ENCODE measurements at regions not wholly inside any gene's neighbourhood (a gene's known extent, or its start where the extent isn't known, plus 50 kb on each side); places are given as distances from the start of the nearest gene placed in this dataset.

- Mint-ChIP-seq H3K27ac (ENCODE audit: unreplicated experiment) (no peak overlapping the region), H3K36me3 (ENCODE audit: low read depth, unreplicated experiment) (no peaks in the 10 kb centered on the region), H3K27me3 (ENCODE audit: low read depth, unreplicated experiment) (no peaks in the 10 kb centered on the region), H3K4me3 (ENCODE audit: unreplicated experiment) (no peak overlapping the region), H3K4me1 (ENCODE audit: low read depth, unreplicated experiment) (no peaks in the 10 kb centered on the region), H3K9me3 (ENCODE audit: unreplicated experiment) (no peaks in the 10 kb centered on the region)
- Histone ChIP-seq H3K27ac (ENCODE audit: low read depth, low read length) (no peak overlapping the region), H3K79me2 (ENCODE audit: insufficient read depth, low read length) (no peaks in the 10 kb centered on the region), H3K36me3 (ENCODE audit: insufficient read depth, low read length) (no peaks in the 10 kb centered on the region), H3K4me3 (ENCODE audit: insufficient read depth, low read depth, low read length) (no peak overlapping the region), H4K20me1 (ENCODE audit: insufficient read depth, low read length) (no peaks in the 10 kb centered on the region), H3K27me3 (ENCODE audit: insufficient read depth, low read length) (no peaks in the 10 kb centered on the region), H3K9ac (ENCODE audit: low read length) (no peak overlapping the region), H3K9me3 (ENCODE audit: insufficient read depth, low read depth, low read length) (no peaks in the 10 kb centered on the region), H2AFZ (ENCODE audit: low read depth, low read length) (no peak overlapping the region), H3K4me2 (ENCODE audit: low read length) (no peak overlapping the region), H3K4me1 (ENCODE audit: insufficient read depth, low read length) (no peaks in the 10 kb centered on the region)
- FAIRE-seq (no peak), DNase-seq (ENCODE audit: low read depth) (no peak)
- TF ChIP-seq EZH2 (IDR thresholded peaks at IDR 0.05; ENCODE audit: insufficient read depth, low read length): no peak
- TF ChIP-seq, protein P1, sequence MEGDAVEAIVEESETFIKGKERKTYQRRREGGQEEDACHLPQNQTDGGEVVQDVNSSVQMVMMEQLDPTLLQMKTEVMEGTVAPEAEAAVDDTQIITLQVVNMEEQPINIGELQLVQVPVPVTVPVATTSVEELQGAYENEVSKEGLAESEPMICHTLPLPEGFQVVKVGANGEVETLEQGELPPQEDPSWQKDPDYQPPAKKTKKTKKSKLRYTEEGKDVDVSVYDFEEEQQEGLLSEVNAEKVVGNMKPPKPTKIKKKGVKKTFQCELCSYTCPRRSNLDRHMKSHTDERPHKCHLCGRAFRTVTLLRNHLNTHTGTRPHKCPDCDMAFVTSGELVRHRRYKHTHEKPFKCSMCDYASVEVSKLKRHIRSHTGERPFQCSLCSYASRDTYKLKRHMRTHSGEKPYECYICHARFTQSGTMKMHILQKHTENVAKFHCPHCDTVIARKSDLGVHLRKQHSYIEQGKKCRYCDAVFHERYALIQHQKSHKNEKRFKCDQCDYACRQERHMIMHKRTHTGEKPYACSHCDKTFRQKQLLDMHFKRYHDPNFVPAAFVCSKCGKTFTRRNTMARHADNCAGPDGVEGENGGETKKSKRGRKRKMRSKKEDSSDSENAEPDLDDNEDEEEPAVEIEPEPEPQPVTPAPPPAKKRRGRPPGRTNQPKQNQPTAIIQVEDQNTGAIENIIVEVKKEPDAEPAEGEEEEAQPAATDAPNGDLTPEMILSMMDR (IDR thresholded peaks at IDR 0.05; ENCODE audit: insufficient read depth, low read depth, low read length): no peak
Observed at GRCh38 chr18:41858761-41859555, 96.1 kb upstream of the PIK3C3 start.

DNA sequence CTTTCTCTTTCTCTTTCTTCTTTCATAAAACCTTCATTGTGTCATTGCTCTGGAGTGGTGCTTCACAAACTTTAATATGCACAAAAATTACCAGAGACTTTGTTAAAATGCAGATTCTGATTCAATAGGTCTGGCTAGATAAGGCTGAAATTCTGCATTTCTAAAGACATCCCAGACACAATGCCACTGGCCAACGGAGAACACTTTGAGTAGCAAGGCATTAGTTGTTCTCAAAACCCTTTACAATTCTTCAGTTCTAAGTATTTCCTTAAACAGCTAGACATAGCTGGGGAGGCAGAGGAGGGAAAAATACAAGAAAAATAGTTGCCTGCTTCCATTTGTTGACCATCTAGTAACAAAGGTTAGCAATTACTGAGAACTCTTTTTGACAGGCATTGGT is 101.8 kb upstream of the PIK3C3 start:
- H4K20me1 ChIP-seq (ENCODE audit: insufficient read depth, low read length): no peaks in the 10 kb centered on the region
- H3K4me2 ChIP-seq (ENCODE audit: low read length): no peak overlapping the region
- FAIRE-seq (no peak), DNase-seq (ENCODE audit: low read depth) (no peak)
- Mint-ChIP-seq H3K27me3 (ENCODE audit: low read depth, unreplicated experiment) (no peaks in the 10 kb centered on the region), H3K36me3 (ENCODE audit: low read depth, unreplicated experiment) (no peaks in the 10 kb centered on the region), H3K4me1 (ENCODE audit: low read depth, unreplicated experiment) (peaks cover 10% of the 10 kb centered on the region), H3K27ac (ENCODE audit: unreplicated experiment) (no peak overlapping the region), H3K9me3 (ENCODE audit: unreplicated experiment) (no peaks in the 10 kb centered on the region), H3K4me3 (ENCODE audit: unreplicated experiment) (no peak overlapping the region)
- H2AFZ ChIP-seq (ENCODE audit: low read depth, low read length): no peak overlapping the region
- TF ChIP-seq EZH2 (IDR thresholded peaks at IDR 0.05; ENCODE audit: insufficient read depth, low read length): no peak
- TF ChIP-seq, protein P1 (IDR thresholded peaks at IDR 0.05; ENCODE audit: insufficient read depth, low read depth, low read length): no peak
- no peaks in the 10 kb centered on the region for H3K9me3 ChIP-seq (ENCODE audit: insufficient read depth, low read depth, low read length)
- no peaks in the 10 kb centered on the region for H3K79me2 ChIP-seq (ENCODE audit: insufficient read depth, low read length)
- H3K27ac ChIP-seq (ENCODE audit: low read depth, low read length): no peak overlapping the region
- no peaks in the 10 kb centered on the region for H3K27me3 ChIP-seq (ENCODE audit: insufficient read depth, low read length)
- no peaks in the 10 kb centered on the region for H3K36me3 ChIP-seq (ENCODE audit: insufficient read depth, low read length)
- no peak overlapping the region for H3K4me3 ChIP-seq (ENCODE audit: insufficient read depth, low read depth, low read length)
- H3K4me1 ChIP-seq (ENCODE audit: insufficient read depth, low read length): no peaks in the 10 kb centered on the region
- no peak overlapping the region for H3K9ac ChIP-seq (ENCODE audit: low read length)

GRCh38 chr18:41850781-41851180 is 104.3 kb upstream of the PIK3C3 start:
- H3K4me1 ChIP-seq (ENCODE audit: insufficient read depth, low read length): no peaks in the 10 kb centered on the region
- Mint-ChIP-seq H3K36me3 (ENCODE audit: low read depth, unreplicated experiment) (no peaks in the 10 kb centered on the region), H3K27ac (ENCODE audit: unreplicated experiment) (no peak overlapping the region), H3K9me3 (ENCODE audit: unreplicated experiment) (no peaks in the 10 kb centered on the region), H3K27me3 (ENCODE audit: low read depth, unreplicated experiment) (no peaks in the 10 kb centered on the region), H3K4me1 (ENCODE audit: low read depth, unreplicated experiment) (peaks cover 12% of the 10 kb centered on the region), H3K4me3 (ENCODE audit: unreplicated experiment) (no peak overlapping the region)
- H3K9ac ChIP-seq (ENCODE audit: low read length): no peak overlapping the region
- no peaks in the 10 kb centered on the region for H3K36me3 ChIP-seq (ENCODE audit: insufficient read depth, low read length)
- DNase-seq (ENCODE audit: low read depth): no peak
- H4K20me1 ChIP-seq (ENCODE audit: insufficient read depth, low read length): no peaks in the 10 kb centered on the region
- no peak for FAIRE-seq
- no peaks in the 10 kb centered on the region for H3K79me2 ChIP-seq (ENCODE audit: insufficient read depth, low read length)
- H2AFZ ChIP-seq (ENCODE audit: low read depth, low read length): no peak overlapping the region
- no peak overlapping the region for H3K4me3 ChIP-seq (ENCODE audit: insufficient read depth, low read depth, low read length)
- H3K4me2 ChIP-seq (ENCODE audit: low read length): no peak overlapping the region
- H3K9me3 ChIP-seq (ENCODE audit: insufficient read depth, low read depth, low read length): no peaks in the 10 kb centered on the region
- TF ChIP-seq EZH2 (IDR thresholded peaks at IDR 0.05; ENCODE audit: insufficient read depth, low read length): no peak
- TF ChIP-seq, protein P1 (IDR thresholded peaks at IDR 0.05; ENCODE audit: insufficient read depth, low read depth, low read length): no peak
- H3K27ac ChIP-seq (ENCODE audit: low read depth, low read length): no peak overlapping the region
- no peaks in the 10 kb centered on the region for H3K27me3 ChIP-seq (ENCODE audit: insufficient read depth, low read length)
